ENCODE measurements at regions not wholly inside any gene's neighbourhood (a gene's known extent, or its start where the extent isn't known, plus 50 kb on each side); places are given as distances from the start of the nearest gene placed in this dataset.
A peak's percentile ranks its signal among the peaks of the same experiment; 100 is the strongest.

DNA sequence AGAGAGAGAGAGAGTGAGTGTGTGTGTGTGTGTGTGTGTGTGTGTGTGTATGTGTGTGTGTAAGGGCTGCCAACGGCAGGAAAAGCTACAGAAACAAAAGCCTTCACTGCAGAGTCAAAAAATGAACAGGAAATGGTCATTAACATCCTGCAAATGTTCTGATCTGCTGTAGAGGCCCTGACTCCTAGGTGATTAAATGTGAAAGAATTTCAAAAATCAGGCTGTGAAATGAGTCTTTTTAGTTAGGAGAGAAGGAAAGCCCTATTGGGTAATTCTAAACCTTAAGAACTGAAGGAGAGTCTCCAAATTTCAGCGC, 166.5 kb upstream of the MYLIP start:
- WGBS, 3 donors = 44 to 49% (median 47%) methylated on average over 2 of the region's 2 CpGs
- DNase-seq (no peak), FAIRE-seq (no peak)
- no peaks in the 10 kb centered on the region for H3K36me3 ChIP-seq (ENCODE audit: control insufficient read depth in 3 of 3, insufficient read depth in 2 of 3, low read depth in 1 of 3, low read length in 3 of 3)
- H3K4me1 ChIP-seq (ENCODE audit: control insufficient read depth in 3 of 3, insufficient read depth in 2 of 3, low read depth in 1 of 3, low read length in 2 of 3) = peaks cover 0 to 4% (median 3%) of the 10 kb centered on the region in 3 donors
- no peaks in the 10 kb centered on the region for H3K9me3 ChIP-seq (ENCODE audit: control insufficient read depth in 2 of 2, insufficient read depth in 1 of 2, low read depth in 1 of 2, low read length in 1 of 2)
- H3K27me3 ChIP-seq (ENCODE audit: control insufficient read depth in 3 of 3, insufficient read depth in 3 of 3, low read length in 3 of 3) = no peaks in the 10 kb centered on the region
- H3K27ac ChIP-seq (ENCODE audit: low read depth in 1 of 3, low read length in 2 of 3) = no peak overlapping the region
- no peak overlapping the region for H3K4me3 ChIP-seq (ENCODE audit: low read depth in 1 of 3, low read length in 3 of 3)

DNA sequence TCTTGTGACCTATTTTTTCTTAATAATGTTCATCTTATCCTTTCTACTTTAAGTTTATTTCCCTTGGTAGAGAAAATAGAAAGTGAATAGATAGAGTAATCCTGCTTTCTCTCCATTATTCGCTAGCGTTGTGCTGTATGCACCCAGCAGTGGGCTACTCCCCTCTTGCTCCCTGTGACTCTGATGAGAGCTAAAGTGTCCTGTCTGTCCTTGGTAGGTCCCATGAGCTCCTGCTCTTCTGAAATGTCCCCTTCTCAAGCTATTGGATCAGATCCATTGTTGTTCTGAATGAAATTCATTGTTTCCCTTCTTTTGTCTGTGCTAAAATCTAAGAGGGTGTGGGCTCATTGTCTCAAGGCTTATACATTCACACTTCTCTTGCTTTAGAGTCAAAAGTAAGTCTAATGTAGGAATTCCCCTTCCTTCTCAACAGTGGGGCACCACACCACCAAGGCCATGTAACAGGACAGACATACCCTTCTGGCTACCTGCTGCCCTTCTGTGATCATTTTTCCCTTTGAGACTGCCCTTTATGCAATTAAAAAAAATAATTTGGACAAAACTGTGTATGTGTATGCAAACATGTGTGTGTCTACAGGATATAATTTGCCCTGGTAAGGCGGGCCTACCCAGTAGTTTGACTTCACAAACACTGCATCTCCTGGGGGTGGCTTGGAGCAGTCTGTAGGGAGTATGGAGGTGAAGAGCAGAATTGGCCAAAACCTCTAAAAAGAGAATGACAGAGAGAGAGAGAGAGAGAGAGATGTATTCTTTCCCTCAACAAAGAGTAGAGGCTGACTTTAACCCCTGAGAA, 167.0 kb upstream of the MYLIP start:
- H3K27me3 ChIP-seq (ENCODE audit: control insufficient read depth in 3 of 3, insufficient read depth in 3 of 3, low read length in 3 of 3) = no peaks in the 10 kb centered on the region
- H3K4me1 ChIP-seq (ENCODE audit: control insufficient read depth in 3 of 3, insufficient read depth in 2 of 3, low read depth in 1 of 3, low read length in 2 of 3) = peaks cover 0 to 8% (median 4%) of the 10 kb centered on the region in 3 donors
- FAIRE-seq (no peak), DNase-seq (no peak)
- no peaks in the 10 kb centered on the region for H3K9me3 ChIP-seq (ENCODE audit: control insufficient read depth in 2 of 2, insufficient read depth in 1 of 2, low read depth in 1 of 2, low read length in 1 of 2)
- WGBS, 3 donors = 94 to 97% (median 95%) methylated on average over 3 of the region's 3 CpGs
- H3K27ac ChIP-seq (ENCODE audit: low read depth in 1 of 3, low read length in 2 of 3) = no peak overlapping the region
- no peaks in the 10 kb centered on the region for H3K36me3 ChIP-seq (ENCODE audit: control insufficient read depth in 3 of 3, insufficient read depth in 2 of 3, low read depth in 1 of 3, low read length in 3 of 3)
- no peak overlapping the region for H3K4me3 ChIP-seq (ENCODE audit: low read depth in 1 of 3, low read length in 3 of 3)

DNA sequence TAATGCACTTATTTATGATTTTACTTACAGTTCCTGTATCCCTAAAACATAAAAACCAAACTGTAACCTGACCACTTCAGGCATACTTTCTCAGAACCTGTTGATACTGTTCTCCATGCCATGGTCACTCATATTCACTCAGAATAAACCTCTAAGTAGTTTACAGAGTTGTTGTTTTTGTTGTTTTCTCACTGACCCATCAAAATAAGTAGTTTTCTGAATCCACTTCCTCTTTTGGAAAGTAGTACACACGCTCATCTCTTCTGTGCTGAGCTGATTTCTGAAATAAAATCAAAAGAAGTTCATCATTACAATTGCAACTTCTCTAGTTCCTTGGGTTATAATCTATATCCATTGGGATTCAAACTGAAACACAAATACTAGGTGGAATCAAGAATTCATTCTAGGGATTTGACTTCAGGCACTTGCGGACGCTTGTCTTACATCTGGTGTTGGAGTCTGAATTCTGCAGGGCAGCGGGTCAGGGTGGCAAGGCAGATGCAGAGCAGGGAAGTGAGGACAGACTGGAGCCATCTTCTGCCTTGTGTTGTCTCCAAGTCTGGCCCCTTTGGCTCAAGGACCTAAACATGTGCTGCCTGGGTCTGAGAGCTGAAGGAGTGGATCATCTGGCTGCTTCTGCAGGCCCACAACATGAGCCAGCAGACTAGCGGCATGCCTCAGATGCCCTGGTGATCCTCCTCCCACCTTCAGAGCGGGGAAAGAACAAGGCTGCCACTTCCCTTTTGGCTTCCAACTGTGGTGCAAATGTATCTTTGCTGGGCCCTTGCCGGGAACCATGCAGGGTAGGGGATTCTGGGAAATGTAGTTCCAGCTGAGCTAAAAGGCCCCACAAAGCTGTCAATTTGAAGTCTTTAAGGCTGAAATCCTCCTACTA, 167.9 kb upstream of the MYLIP start:
- DNase-seq (no peak), FAIRE-seq (no peak)
- H3K27ac ChIP-seq (ENCODE audit: low read depth in 1 of 3, low read length in 2 of 3) = no peak overlapping the region
- no peak overlapping the region for H3K4me3 ChIP-seq (ENCODE audit: low read depth in 1 of 3, low read length in 3 of 3)
- no peaks in the 10 kb centered on the region for H3K36me3 ChIP-seq (ENCODE audit: control insufficient read depth in 3 of 3, insufficient read depth in 2 of 3, low read depth in 1 of 3, low read length in 3 of 3)
- H3K9me3 ChIP-seq (ENCODE audit: control insufficient read depth in 2 of 2, insufficient read depth in 1 of 2, low read depth in 1 of 2, low read length in 1 of 2) = no peaks in the 10 kb centered on the region
- 77 to 82% (median 79%) methylated on average over 7 of the region's 7 CpGs for WGBS, 3 donors
- H3K27me3 ChIP-seq (ENCODE audit: control insufficient read depth in 3 of 3, insufficient read depth in 3 of 3, low read length in 3 of 3) = no peaks in the 10 kb centered on the region
- peaks cover 2 to 16% (median 7%) of the 10 kb centered on the region in 3 donors for H3K4me1 ChIP-seq (ENCODE audit: control insufficient read depth in 3 of 3, insufficient read depth in 2 of 3, low read depth in 1 of 3, low read length in 2 of 3)

DNA sequence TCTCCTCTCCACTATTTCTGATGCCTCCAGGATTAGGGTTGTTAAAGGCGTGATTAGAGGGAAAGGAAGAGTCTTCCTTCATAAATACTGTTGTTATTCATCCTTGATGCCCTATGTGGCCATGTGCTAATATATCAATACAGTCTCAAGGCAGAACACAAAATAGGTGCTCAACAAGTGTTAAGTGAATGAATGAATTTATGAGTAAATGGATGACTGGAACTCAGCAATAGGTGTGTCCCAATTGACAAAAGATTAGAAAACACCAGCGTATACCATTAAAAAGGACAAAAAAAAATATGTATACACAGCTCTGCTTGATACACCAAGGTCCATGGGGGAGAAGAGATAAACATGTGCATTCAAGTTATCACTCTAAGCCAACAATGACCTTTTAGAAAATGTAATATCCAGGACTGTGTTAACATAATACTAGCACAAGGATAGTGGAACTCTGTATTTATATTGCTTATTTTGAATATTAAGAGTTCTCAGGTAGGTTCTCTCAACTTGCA, 171.2 kb upstream of the MYLIP start:
- WGBS, 3 donors = 69 to 85% (median 83%) methylated on average over 2 of the region's 2 CpGs

GRCh38 chr6:15956205-15957106, 172.4 kb upstream of the MYLIP start:
- Histone ChIP-seq H3K4me3 (ENCODE audit: low read depth in 1 of 3, low read length in 3 of 3) (no peak overlapping the region), H3K4me1 (ENCODE audit: control insufficient read depth in 3 of 3, insufficient read depth in 2 of 3, low read depth in 1 of 3, low read length in 2 of 3) (peaks cover 2 to 22% (median 4%) of the 10 kb centered on the region in 3 donors), H3K27me3 (ENCODE audit: control insufficient read depth in 3 of 3, insufficient read depth in 3 of 3, low read length in 3 of 3) (no peaks in the 10 kb centered on the region), H3K36me3 (ENCODE audit: control insufficient read depth in 3 of 3, insufficient read depth in 2 of 3, low read depth in 1 of 3, low read length in 3 of 3) (no peaks in the 10 kb centered on the region), H3K9me3 (ENCODE audit: control insufficient read depth in 2 of 2, insufficient read depth in 1 of 2, low read depth in 1 of 2, low read length in 1 of 2) (no peaks in the 10 kb centered on the region), H3K27ac (ENCODE audit: low read depth in 1 of 3, low read length in 2 of 3) (peak overlapping the region; percentile 12 to 61 (median 36))
- WGBS, 3 donors = 15 to 39% (median 27%) methylated on average over 14 of the region's 14 CpGs
- DNase-seq (peak; percentile 92 to 95), FAIRE-seq (no peak)

More for the DNA sequence above, 171.2 kb upstream of the MYLIP start:
- Histone ChIP-seq H3K27ac (ENCODE audit: low read depth in 1 of 3, low read length in 2 of 3) (no peak overlapping the region), H3K9me3 (ENCODE audit: control insufficient read depth in 2 of 2, insufficient read depth in 1 of 2, low read depth in 1 of 2, low read length in 1 of 2) (no peaks in the 10 kb centered on the region), H3K27me3 (ENCODE audit: control insufficient read depth in 3 of 3, insufficient read depth in 3 of 3, low read length in 3 of 3) (no peaks in the 10 kb centered on the region), H3K4me3 (ENCODE audit: low read depth in 1 of 3, low read length in 3 of 3) (no peak overlapping the region), H3K36me3 (ENCODE audit: control insufficient read depth in 3 of 3, insufficient read depth in 2 of 3, low read depth in 1 of 3, low read length in 3 of 3) (no peaks in the 10 kb centered on the region), H3K4me1 (ENCODE audit: control insufficient read depth in 3 of 3, insufficient read depth in 2 of 3, low read depth in 1 of 3, low read length in 2 of 3) (peaks cover 2 to 27% (median 7%) of the 10 kb centered on the region in 3 donors)
- DNase-seq = no peak
- no peak for FAIRE-seq

DNA sequence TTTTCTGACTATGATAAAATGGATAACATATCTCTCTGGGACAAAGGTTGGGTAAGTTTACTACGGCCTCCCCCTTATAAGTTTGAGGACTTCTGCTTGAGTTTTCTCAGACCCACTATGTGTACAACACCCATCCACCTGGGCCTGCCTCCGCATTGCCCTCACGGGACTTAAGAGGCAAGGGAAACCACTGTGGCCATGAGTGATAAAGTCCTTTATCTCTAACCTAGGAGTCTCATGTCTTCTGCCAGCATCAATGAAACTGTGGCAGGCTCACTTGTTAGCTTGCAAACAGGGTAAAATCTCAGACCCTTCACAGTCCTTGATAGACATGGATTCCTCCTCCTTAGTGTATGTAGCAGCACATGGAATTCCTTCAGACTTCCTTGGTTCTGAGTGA, 173.4 kb upstream of the MYLIP start:
- H3K9me3 ChIP-seq (ENCODE audit: control insufficient read depth in 2 of 2, insufficient read depth in 1 of 2, low read depth in 1 of 2, low read length in 1 of 2) = no peaks in the 10 kb centered on the region
- no peaks in the 10 kb centered on the region for H3K27me3 ChIP-seq (ENCODE audit: control insufficient read depth in 3 of 3, insufficient read depth in 3 of 3, low read length in 3 of 3)
- H3K4me1 ChIP-seq (ENCODE audit: control insufficient read depth in 3 of 3, insufficient read depth in 2 of 3, low read depth in 1 of 3, low read length in 2 of 3) = peaks cover 2 to 23% (median 4%) of the 10 kb centered on the region in 3 donors
- no peak for FAIRE-seq
- WGBS, 3 donors = 63 to 74% (median 65%) methylated on average over 3 of the region's 3 CpGs
- no peaks in the 10 kb centered on the region for H3K36me3 ChIP-seq (ENCODE audit: control insufficient read depth in 3 of 3, insufficient read depth in 2 of 3, low read depth in 1 of 3, low read length in 3 of 3)
- DNase-seq = no peak
- no peak overlapping the region for H3K4me3 ChIP-seq (ENCODE audit: low read depth in 1 of 3, low read length in 3 of 3)
- no peak overlapping the region for H3K27ac ChIP-seq (ENCODE audit: low read depth in 1 of 3, low read length in 2 of 3)

DNA sequence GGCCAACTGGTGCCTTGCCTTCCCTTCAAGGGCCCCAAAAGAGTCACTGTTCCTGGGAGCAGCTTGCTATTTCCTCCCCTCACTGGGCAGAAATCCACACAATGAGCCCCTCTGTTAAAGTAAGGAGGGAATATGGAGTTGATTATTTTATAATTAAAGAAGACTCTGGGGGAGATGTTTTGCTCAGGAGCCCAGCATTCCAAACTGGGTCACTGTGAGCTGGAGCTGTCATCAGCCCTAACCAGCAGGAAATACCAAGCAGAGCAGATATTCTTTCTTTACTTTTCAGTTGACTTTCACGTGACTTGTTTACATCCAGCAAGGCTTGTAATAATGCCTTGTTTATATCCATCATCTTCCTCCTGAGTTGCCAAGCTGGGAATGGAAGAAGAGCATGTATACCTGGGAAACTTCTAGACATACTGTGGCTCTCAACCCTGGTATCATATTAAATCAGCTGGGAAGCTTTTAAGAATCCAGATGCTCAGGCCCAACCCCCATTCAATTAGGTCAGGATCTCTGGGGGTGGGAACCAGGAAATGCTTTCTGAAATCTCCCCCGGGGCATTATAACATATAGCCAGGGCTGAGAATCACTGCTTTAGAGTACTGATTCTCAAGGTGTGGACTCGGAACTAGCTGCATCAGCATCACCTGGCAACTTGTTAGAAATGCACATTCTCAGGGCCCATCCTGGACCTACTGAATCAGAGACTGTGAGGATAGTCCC, 175.6 kb upstream of the MYLIP start:
- WGBS, 3 donors = 47 to 62% (median 51%) methylated on average over 3 of the region's 3 CpGs
- no peak for FAIRE-seq
- no peak for DNase-seq

More for the DNA sequence above, 175.6 kb upstream of the MYLIP start:
- Histone ChIP-seq H3K27me3 (ENCODE audit: control insufficient read depth in 3 of 3, insufficient read depth in 3 of 3, low read length in 3 of 3) (no peaks in the 10 kb centered on the region), H3K36me3 (ENCODE audit: control insufficient read depth in 3 of 3, insufficient read depth in 2 of 3, low read depth in 1 of 3, low read length in 3 of 3) (no peaks in the 10 kb centered on the region), H3K4me1 (ENCODE audit: control insufficient read depth in 3 of 3, insufficient read depth in 2 of 3, low read depth in 1 of 3, low read length in 2 of 3) (peaks cover 2 to 42% (median 4%) of the 10 kb centered on the region in 3 donors), H3K4me3 (ENCODE audit: low read depth in 1 of 3, low read length in 3 of 3) (no peak overlapping the region), H3K9me3 (ENCODE audit: control insufficient read depth in 2 of 2, insufficient read depth in 1 of 2, low read depth in 1 of 2, low read length in 1 of 2) (no peaks in the 10 kb centered on the region), H3K27ac (ENCODE audit: low read depth in 1 of 3, low read length in 2 of 3) (no peak overlapping the region)

Data from small intestine (tissue), 7 donors.